ENCODE measurements at regions not wholly inside any gene's neighbourhood (a gene's known extent, or its start where the extent isn't known, plus 50 kb on each side); places are given as distances from the start of the nearest gene placed in this dataset.
"Not testable (repeated sequence)": the region's sequence is repeated elsewhere in the genome, so short reads cannot be mapped to it uniquely, and the experiment has no call there.

- peaks cover 43% of the 10 kb centered on the region for H3K27me3 Mint-ChIP-seq (ENCODE audit: low read depth)
- no peak for TF ChIP-seq CTCF (IDR thresholded peaks at IDR 0.05)
- H3K4me1 Mint-ChIP-seq (ENCODE audit: low read depth) = peaks cover 5% of the 10 kb centered on the region
- H3K36me3 Mint-ChIP-seq (ENCODE audit: low read depth) = peaks cover 7% of the 10 kb centered on the region
- H3K27ac Mint-ChIP-seq (ENCODE audit: unreplicated experiment) = no peak overlapping the region
- DNase-seq (ENCODE audit: low spot score) = no peak
- peaks cover 11% of the 10 kb centered on the region for H3K9me3 Mint-ChIP-seq (ENCODE audit: low read depth)
- H3K4me3 Mint-ChIP-seq (ENCODE audit: unreplicated experiment) = no peak overlapping the region
These were observed 50.0 kb upstream of the EMX2 start for GRCh38 chr10:117492504-117492903.

- no peak overlapping the region for H3K4me3 Mint-ChIP-seq (ENCODE audit: unreplicated experiment)
- H3K27me3 Mint-ChIP-seq (ENCODE audit: low read depth) = peaks cover 28% of the 10 kb centered on the region
- peaks cover 2% of the 10 kb centered on the region for H3K36me3 Mint-ChIP-seq (ENCODE audit: low read depth)
- no peak for DNase-seq (ENCODE audit: low spot score)
- no peak for TF ChIP-seq CTCF (IDR thresholded peaks at IDR 0.05)
- no peak overlapping the region for H3K27ac Mint-ChIP-seq (ENCODE audit: unreplicated experiment)
- no peaks in the 10 kb centered on the region for H3K4me1 Mint-ChIP-seq (ENCODE audit: low read depth)
- H3K9me3 Mint-ChIP-seq (ENCODE audit: low read depth) = no peaks in the 10 kb centered on the region
These were observed 54.5 kb upstream of the EMX2 start for GRCh38 chr10:117488004-117488403.

DNA sequence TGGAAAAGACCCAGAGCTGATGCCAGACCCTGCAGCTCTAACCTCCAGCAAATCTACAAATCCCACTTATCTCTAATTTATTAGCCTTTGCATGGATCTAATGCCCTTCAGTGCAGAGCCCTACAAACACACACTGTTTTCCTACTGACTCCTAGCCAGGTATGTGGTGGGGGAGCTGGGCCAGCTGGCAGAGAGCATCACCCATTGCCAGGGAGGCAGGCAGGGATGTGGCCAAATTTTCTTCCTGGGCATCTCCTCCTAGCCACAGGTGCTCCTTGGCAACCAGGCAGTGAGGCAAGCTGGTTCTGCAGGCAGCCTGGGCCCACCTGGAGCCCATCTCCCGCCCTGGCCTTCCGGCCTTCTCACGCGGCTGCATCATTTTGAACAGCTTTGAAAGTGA, 55.9 kb upstream of the EMX2 start:
- Mint-ChIP-seq H3K4me1 (ENCODE audit: low read depth) (no peaks in the 10 kb centered on the region), H3K27me3 (ENCODE audit: low read depth) (peaks cover 14% of the 10 kb centered on the region), H3K4me3 (ENCODE audit: unreplicated experiment) (no peak overlapping the region), H3K27ac (ENCODE audit: unreplicated experiment) (no peak overlapping the region), H3K36me3 (ENCODE audit: low read depth) (no peaks in the 10 kb centered on the region), H3K9me3 (ENCODE audit: low read depth) (no peaks in the 10 kb centered on the region)
- TF ChIP-seq CTCF (IDR thresholded peaks at IDR 0.05) = no peak
- no peak for DNase-seq (ENCODE audit: low spot score)

GRCh38 chr10:117483056-117483590, 59.4 kb upstream of the EMX2 start:
- no peaks in the 10 kb centered on the region for H3K9me3 Mint-ChIP-seq (ENCODE audit: low read depth)
- H3K4me3 Mint-ChIP-seq (ENCODE audit: unreplicated experiment) = no peak overlapping the region
- no peak for DNase-seq (ENCODE audit: low spot score)
- peaks cover 9% of the 10 kb centered on the region for H3K27me3 Mint-ChIP-seq (ENCODE audit: low read depth)
- no peaks in the 10 kb centered on the region for H3K36me3 Mint-ChIP-seq (ENCODE audit: low read depth)
- TF ChIP-seq CTCF (IDR thresholded peaks at IDR 0.05) = no peak
- H3K4me1 Mint-ChIP-seq (ENCODE audit: low read depth) = peaks cover 1% of the 10 kb centered on the region
- H3K27ac Mint-ChIP-seq (ENCODE audit: unreplicated experiment) = no peak overlapping the region

DNA sequence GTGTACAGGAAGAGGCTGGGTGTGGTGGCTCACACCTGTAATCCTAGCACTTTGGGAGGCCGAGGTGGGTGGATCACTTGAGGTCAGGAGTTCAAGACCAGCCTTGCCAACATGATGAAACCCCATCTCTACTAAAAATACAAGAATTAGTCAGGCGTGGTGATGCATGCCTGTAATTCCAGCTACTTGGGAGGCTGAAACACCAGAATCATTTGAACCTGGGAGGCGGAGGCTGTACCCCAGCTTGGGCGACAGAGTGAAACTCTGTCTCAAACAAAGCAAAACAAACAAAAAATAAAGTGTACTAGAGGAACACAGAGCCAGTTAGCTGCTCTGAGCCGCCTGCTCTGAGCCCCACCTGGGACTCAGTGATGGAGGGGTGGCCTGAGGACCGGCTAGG, 61.5 kb upstream of the EMX2 start:
- not testable (repeated sequence) for H3K4me1 Mint-ChIP-seq (ENCODE audit: low read depth); H3K4me3 Mint-ChIP-seq (ENCODE audit: unreplicated experiment); H3K36me3 Mint-ChIP-seq (ENCODE audit: low read depth); H3K27ac Mint-ChIP-seq (ENCODE audit: unreplicated experiment); H3K9me3 Mint-ChIP-seq (ENCODE audit: low read depth); DNase-seq (ENCODE audit: low spot score); H3K27me3 Mint-ChIP-seq (ENCODE audit: low read depth)

DNA sequence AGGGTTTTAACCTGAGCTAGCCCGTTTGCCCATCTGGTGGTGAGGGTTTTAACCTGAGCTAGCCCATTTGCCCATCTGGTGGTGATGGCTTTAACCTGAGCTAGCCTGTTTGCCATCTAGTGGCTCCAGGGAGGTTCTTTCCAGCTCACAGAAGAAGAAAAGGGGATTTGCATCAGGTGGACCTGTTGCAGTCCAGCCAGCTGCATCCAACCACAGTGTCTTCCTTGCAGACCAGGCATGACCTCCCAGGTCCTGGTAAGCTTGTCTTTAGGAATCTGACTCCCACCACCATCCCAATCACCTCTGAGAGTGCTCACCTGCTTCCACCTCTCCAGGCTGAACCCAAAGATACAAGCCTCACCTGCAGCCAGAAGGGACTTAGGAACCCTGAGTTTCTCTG, 62.4 kb upstream of the EMX2 start:
- peaks cover 7% of the 10 kb centered on the region for H3K27me3 Mint-ChIP-seq (ENCODE audit: low read depth)
- no peak overlapping the region for H3K27ac Mint-ChIP-seq (ENCODE audit: unreplicated experiment)
- no peak overlapping the region for H3K4me3 Mint-ChIP-seq (ENCODE audit: unreplicated experiment)
- H3K4me1 Mint-ChIP-seq (ENCODE audit: low read depth) = peaks cover 5% of the 10 kb centered on the region
- no peak for TF ChIP-seq CTCF (IDR thresholded peaks at IDR 0.05)
- H3K36me3 Mint-ChIP-seq (ENCODE audit: low read depth) = no peaks in the 10 kb centered on the region
- no peaks in the 10 kb centered on the region for H3K9me3 Mint-ChIP-seq (ENCODE audit: low read depth)
- DNase-seq (ENCODE audit: low spot score) = no peak

Data from chondrocyte (in vitro differentiated cells).